ENCODE measurements at regions not wholly inside any gene's neighbourhood (a gene's known extent, or its start where the extent isn't known, plus 50 kb on each side); places are given as distances from the start of the nearest gene placed in this dataset.
A peak's percentile ranks its signal among the peaks of the same experiment; 100 is the strongest.

- Histone ChIP-seq H3K4me1 (ENCODE audit: low read length) (no peaks in the 10 kb centered on the region), H3K27ac (ENCODE audit: low read length) (no peak overlapping the region), H3K9me3 (ENCODE audit: insufficient read depth, low read length) (no peaks in the 10 kb centered on the region), H3K79me2 (ENCODE audit: low read length) (no peaks in the 10 kb centered on the region), H3K27me3 (ENCODE audit: low read depth, low read length) (peaks cover 10% of the 10 kb centered on the region), H3K9ac (ENCODE audit: low read length) (no peak overlapping the region), H3K4me3 (ENCODE audit: low read length) (no peak overlapping the region), H4K20me1 (ENCODE audit: insufficient read depth, low read length) (no peaks in the 10 kb centered on the region), H2AFZ (ENCODE audit: low read depth, low read length) (no peak overlapping the region; the same call in 1 of the 2 replicates), H3K4me2 (ENCODE audit: low read length) (no peak overlapping the region), H3K36me3 (replicated peaks; ENCODE audit: low read depth, low read length) (no peaks in the 10 kb centered on the region)
- no peak for TF ChIP-seq EZH2phosphoT487 (IDR thresholded peaks at IDR 0.05; ENCODE audit: low read depth)
Measured at GRCh38 chr3:43224405-43225073, 61.8 kb upstream of the SNRK start.

DNA sequence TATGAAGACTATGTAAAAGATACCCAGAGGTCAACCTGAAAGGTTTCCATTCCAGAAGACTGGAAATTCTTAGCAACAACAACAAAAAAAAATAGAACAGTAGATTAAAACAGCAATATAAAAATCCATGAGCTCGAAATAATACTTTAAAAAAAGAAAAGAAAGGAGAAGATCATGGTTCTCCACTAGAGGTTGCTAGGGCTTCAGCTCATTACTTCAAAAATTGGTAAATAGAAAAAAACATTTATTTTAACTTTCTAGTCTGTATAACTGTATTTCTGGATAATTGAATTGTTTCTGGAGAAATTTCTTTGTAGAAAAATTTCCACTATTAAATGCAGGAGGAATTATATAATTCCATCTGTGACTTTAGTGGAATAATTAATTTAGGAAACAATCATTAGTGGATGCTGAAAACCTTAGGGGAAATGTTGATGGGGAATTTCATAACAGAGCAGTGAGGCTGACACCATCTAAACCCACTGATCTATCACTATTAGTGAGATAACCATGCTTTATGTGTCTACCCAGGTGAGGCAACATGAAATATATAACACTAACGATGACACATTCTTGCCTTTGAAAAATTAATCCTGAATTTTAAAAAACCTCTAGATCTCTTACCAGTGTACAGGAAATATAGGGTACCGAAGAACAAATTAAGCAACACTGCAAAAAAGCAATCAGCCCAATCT, 62.5 kb upstream of the SNRK start:
- H2AFZ ChIP-seq (ENCODE audit: low read depth, low read length): no peak overlapping the region
- no peaks in the 10 kb centered on the region for H3K4me1 ChIP-seq (ENCODE audit: low read length)
- H3K27me3 ChIP-seq (ENCODE audit: low read depth, low read length): peaks cover 17% of the 10 kb centered on the region
- H4K20me1 ChIP-seq (ENCODE audit: insufficient read depth, low read length): no peaks in the 10 kb centered on the region
- H3K9me3 ChIP-seq (ENCODE audit: insufficient read depth, low read length): no peaks in the 10 kb centered on the region
- H3K9ac ChIP-seq (ENCODE audit: low read length): no peak overlapping the region
- H3K27ac ChIP-seq (ENCODE audit: low read length): no peak overlapping the region
- H3K79me2 ChIP-seq (ENCODE audit: low read length): no peaks in the 10 kb centered on the region
- H3K4me3 ChIP-seq (ENCODE audit: low read length): no peak overlapping the region
- TF ChIP-seq EZH2phosphoT487 (IDR thresholded peaks at IDR 0.05; ENCODE audit: low read depth): no peak
- TF ChIP-seq CTCF (IDR thresholded peaks at IDR 0.05; ENCODE audit: low read depth, low read length): peak; percentile 33
- H3K4me2 ChIP-seq (ENCODE audit: low read length): no peak overlapping the region
- H3K36me3 ChIP-seq (replicated peaks; ENCODE audit: low read depth, low read length): no peaks in the 10 kb centered on the region

DNA sequence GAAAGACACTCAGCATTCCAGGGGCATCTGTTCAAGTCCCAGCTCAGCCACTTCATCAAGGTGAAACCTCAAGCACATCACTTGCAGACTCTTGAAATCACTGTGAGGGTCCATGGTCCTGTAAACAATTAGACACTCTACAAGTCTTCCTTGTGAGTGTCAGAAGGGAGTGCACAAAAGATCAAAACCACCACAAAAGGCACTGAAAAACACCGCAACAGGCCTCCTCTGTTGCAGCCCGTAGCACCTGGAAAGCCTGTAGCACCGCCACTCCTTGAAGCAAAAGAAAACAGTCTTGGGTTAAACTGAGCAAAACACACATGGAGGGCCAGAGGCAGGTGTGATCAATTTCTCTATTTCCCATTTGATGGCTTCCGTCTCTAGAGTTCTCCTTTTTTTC, 63.8 kb upstream of the SNRK start:
- H3K4me3 ChIP-seq (ENCODE audit: low read length): no peak overlapping the region
- TF ChIP-seq EZH2phosphoT487 (IDR thresholded peaks at IDR 0.05; ENCODE audit: low read depth): no peak
- TF ChIP-seq CTCF (IDR thresholded peaks at IDR 0.05; ENCODE audit: low read depth, low read length): no peak
- no peaks in the 10 kb centered on the region for H3K36me3 ChIP-seq (replicated peaks; ENCODE audit: low read depth, low read length)

DNA sequence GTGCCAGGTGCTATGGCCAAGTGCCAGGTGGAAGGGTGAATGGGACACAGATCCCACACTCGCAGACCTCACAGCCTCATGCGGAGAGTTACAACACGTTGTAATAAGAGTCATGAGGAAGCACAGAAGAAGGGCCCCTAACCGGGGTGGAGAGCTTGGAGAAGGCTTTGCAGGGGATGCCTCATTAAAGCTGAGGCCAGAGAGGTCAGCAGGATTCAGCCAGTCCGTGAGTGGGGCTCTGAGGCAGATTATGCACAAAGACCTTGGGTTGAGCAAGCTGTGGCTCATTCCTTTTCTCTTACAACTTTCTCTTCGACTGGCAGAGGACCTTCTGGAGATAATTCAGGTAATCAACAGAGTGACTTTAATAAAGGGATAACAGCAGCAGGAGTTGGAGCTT, 65.3 kb upstream of the SNRK start:
- Histone ChIP-seq H3K79me2 (ENCODE audit: low read length) (no peaks in the 10 kb centered on the region), H3K27ac (ENCODE audit: low read length) (no peak overlapping the region), H3K4me2 (ENCODE audit: low read length) (no peak overlapping the region), H3K27me3 (ENCODE audit: low read depth, low read length) (peaks cover 21% of the 10 kb centered on the region), H4K20me1 (ENCODE audit: insufficient read depth, low read length) (no peaks in the 10 kb centered on the region), H3K4me3 (ENCODE audit: low read length) (no peak overlapping the region), H3K36me3 (replicated peaks; ENCODE audit: low read depth, low read length) (no peaks in the 10 kb centered on the region), H3K9ac (ENCODE audit: low read length) (no peak overlapping the region), H3K9me3 (ENCODE audit: insufficient read depth, low read length) (no peaks in the 10 kb centered on the region), H2AFZ (ENCODE audit: low read depth, low read length) (no peak overlapping the region), H3K4me1 (ENCODE audit: low read length) (no peaks in the 10 kb centered on the region)
- TF ChIP-seq EZH2phosphoT487 (IDR thresholded peaks at IDR 0.05; ENCODE audit: low read depth) (no peak), CTCF (IDR thresholded peaks at IDR 0.05; ENCODE audit: low read depth, low read length) (no peak)

More for the DNA sequence above, 63.8 kb upstream of the SNRK start:
- Histone ChIP-seq H3K4me1 (ENCODE audit: low read length) (no peaks in the 10 kb centered on the region), H2AFZ (ENCODE audit: low read depth, low read length) (no peak overlapping the region), H3K79me2 (ENCODE audit: low read length) (no peaks in the 10 kb centered on the region), H4K20me1 (ENCODE audit: insufficient read depth, low read length) (no peaks in the 10 kb centered on the region), H3K9ac (ENCODE audit: low read length) (no peak overlapping the region), H3K27me3 (ENCODE audit: low read depth, low read length) (peaks cover 18% of the 10 kb centered on the region), H3K9me3 (ENCODE audit: insufficient read depth, low read length) (no peaks in the 10 kb centered on the region), H3K4me2 (ENCODE audit: low read length) (no peak overlapping the region), H3K27ac (ENCODE audit: low read length) (no peak overlapping the region)

Data from OCI-LY3 (cell line).